Cardiac fibroblast (primary cell): ENCODE measurements at regions not wholly inside any gene's neighbourhood (a gene's known extent, or its start where the extent isn't known, plus 50 kb on each side); places are given as distances from the start of the nearest gene placed in this dataset.
A peak's percentile ranks its signal among the peaks of the same experiment; 100 is the strongest.

Source experiments
- DNase-seq, 2 donors: peaks; one replicate each; pipeline versions ENCODE4 v3.0.0 to v3.0.0-alpha.2; 2010; ENCODE audit warnings: low read depth in 2 of 2
- H3K4me3 ChIP-seq, 2 donors: replicated peaks in 1 of 2; 1 replicate in 1 of 2; 2 replicates in 1 of 2; pipeline ENCODE4 v1.5.1; 2011; ENCODE audit warnings: low read depth in 2 of 2, low read length in 2 of 2, mild to moderate bottlenecking in 2 of 2, moderate library complexity in 1 of 2
- TF ChIP-seq, protein P1 (sequence below): IDR thresholded peaks from one replicate; pipeline ENCODE4 v1.5.1; 2011; ENCODE audit warnings: low read depth, mild to moderate bottlenecking, low read length, inconsistent platforms

GRCh38 chr13:72062566-72062965 is 195.6 kb upstream of the DACH1 start:
- no peak overlapping the region for H3K4me3 ChIP-seq
- peak in 1 of 2 donors; percentile 2 for DNase-seq
- TF ChIP-seq, protein P1, sequence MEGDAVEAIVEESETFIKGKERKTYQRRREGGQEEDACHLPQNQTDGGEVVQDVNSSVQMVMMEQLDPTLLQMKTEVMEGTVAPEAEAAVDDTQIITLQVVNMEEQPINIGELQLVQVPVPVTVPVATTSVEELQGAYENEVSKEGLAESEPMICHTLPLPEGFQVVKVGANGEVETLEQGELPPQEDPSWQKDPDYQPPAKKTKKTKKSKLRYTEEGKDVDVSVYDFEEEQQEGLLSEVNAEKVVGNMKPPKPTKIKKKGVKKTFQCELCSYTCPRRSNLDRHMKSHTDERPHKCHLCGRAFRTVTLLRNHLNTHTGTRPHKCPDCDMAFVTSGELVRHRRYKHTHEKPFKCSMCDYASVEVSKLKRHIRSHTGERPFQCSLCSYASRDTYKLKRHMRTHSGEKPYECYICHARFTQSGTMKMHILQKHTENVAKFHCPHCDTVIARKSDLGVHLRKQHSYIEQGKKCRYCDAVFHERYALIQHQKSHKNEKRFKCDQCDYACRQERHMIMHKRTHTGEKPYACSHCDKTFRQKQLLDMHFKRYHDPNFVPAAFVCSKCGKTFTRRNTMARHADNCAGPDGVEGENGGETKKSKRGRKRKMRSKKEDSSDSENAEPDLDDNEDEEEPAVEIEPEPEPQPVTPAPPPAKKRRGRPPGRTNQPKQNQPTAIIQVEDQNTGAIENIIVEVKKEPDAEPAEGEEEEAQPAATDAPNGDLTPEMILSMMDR = no peak

- H3K4me3 ChIP-seq = no peak overlapping the region
- no peak for DNase-seq
- TF ChIP-seq, protein P1 = no peak
Observed at GRCh38 chr13:72061613-72062012, 194.6 kb upstream of the DACH1 start.

GRCh38 chr13:72050251-72050650 is 183.2 kb upstream of the DACH1 start:
- TF ChIP-seq, protein P1 = no peak
- no peak overlapping the region for H3K4me3 ChIP-seq
- DNase-seq = no peak

- no peak for DNase-seq
- TF ChIP-seq, protein P1 = no peak
- H3K4me3 ChIP-seq = no peak overlapping the region
Observed at GRCh38 chr13:72043366-72043765, 176.4 kb upstream of the DACH1 start.

GRCh38 chr13:72041165-72041564 is 174.2 kb upstream of the DACH1 start:
- H3K4me3 ChIP-seq = no peak overlapping the region
- no peak for DNase-seq
- TF ChIP-seq, protein P1 = no peak

GRCh38 chr13:72039126-72039525 is 172.1 kb upstream of the DACH1 start:
- TF ChIP-seq, protein P1 = no peak
- no peak for DNase-seq
- no peak overlapping the region for H3K4me3 ChIP-seq

DNA sequence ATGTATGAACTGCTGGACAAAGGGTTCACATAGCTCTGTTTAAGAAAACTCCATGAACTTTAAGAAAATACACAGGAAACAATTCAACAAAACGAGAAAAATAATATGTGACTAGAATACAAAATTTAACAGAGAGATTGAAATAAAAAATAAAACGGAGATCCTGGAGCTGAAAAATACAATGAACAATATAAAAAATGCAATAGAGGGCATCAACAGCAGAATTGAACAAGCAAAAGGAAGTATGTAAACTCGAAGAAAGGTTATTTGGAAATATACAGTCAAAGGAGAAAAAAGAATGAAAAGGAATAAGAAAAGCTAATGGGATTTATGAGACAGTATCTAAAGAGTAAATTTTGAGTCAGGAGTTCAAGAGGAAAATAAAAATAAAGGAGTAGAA is 163.0 kb upstream of the DACH1 start:
- TF ChIP-seq, protein P1 = no peak
- no peak for DNase-seq
- no peak overlapping the region for H3K4me3 ChIP-seq
